ENCODE measurements at regions not wholly inside any gene's neighbourhood (a gene's known extent, or its start where the extent isn't known, plus 50 kb on each side); places are given as distances from the start of the nearest gene placed in this dataset.

DNA sequence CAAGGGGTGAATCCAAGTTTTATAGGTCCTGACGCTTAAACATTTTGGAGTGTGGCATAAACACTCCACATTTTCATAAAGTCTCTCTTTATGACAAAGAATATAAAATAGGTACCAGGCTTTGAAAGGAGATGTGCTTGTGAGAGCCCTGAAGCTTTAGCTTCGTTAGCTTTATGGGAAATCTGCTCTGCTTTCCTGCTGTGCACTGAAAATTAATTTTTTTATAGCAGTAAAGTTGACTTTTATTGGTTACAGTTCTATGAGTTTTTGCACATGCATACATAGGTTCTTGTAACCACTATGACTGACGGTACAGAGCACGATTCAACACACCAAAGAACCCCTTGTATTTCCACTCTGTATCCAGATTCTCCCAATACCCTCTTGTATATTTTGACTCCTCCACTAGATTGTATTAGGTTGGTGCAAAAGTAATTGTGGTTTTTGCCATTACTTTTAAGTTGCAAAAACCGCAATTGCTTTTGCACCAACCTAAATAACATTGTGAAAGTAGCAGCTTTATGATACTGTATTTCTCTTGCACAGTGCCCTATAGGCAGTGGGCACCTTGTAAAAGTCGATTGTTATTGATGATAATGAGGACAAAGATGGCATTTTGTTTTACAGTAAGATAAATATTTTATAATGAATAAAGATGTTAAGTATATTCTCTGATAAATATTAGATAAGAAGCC lies 145.2 kb upstream of the AKIRIN2 start:
- no peak for DNase-seq

- no peak for DNase-seq
These were observed 144.4 kb upstream of the AKIRIN2 start for GRCh38 chr6:87846434-87846833.

DNA sequence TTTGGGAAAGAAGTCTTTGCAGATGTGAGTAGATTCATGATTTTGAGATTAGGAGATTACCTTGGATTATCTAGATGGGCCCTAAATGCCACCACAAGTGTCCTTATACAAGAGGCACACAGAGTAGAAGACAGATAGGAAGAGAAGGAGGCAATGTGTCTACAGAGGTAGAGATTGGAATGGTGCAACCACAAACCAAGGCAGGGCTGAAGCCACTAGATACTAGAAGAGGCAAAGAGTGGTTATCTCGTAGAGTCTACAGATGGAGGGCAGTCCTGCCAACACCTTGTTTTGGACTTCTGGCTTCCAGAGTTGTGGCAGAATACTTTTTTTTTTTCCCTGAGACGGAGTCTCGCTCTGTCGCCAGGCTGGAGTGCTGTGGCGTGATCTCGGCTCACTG lies 138.3 kb upstream of the AKIRIN2 start:
- DNase-seq, result no peak

- DNase-seq, result no peak
These were observed 135.8 kb upstream of the AKIRIN2 start for GRCh38 chr6:87837876-87838275.

GRCh38 chr6:87837444-87837843 lies 135.4 kb upstream of the AKIRIN2 start:
- no peak for DNase-seq

DNA sequence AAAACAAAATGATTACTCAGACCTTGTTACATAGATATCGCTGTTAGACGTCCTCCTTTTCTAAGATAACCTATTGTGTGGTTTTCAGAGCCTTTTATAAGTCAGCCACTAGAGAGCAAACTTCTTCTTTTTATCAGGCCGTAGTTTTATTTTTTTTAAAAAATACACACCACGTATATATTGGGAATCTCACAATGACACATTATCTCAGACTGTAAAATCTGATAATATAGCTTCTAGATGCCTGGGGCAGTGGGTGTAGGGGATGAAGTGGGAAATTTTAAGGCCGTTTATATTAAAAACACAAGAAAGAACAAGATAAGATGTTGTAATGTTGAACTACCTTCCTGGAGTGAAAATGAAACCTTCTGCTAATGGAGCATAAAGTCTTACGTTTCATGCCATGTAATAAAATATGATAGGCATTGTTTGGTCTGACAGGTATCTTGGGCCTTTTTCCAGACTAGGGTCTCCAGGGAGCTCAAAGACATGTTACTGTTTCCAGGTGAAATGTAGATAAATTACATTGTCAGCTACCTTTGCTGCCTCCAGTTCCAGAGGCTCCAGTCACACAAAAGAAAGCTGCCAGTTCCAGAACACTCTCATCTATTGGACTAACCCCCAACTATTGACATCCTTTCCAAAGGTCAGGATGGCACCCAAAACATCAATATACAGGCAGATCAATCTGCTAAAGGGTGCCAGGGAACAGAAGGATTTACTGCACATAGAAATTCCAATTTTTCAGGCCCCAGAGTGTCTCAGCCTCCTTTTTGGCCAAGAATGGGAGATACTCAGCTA lies 130.2 kb upstream of the AKIRIN2 start:
- no peak for DNase-seq

DNA sequence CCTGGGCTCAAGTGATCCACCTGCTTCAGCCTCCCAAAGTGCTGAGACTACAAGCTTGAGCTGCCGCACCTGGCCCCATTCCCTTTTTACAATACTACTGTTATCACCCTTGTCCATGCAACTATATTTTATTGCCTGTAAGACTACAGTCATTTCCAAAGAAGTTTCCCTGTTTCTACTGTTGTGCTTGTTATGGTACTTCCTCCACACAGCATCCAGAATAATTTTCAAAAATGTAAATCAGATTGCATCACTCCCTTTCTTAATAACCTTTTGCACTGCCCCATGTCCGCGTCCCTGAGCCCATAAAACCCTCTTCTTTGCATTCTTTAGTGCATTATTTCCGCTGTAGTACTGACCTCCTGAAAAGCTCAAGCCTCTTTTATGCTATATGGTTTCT lies 128.9 kb upstream of the AKIRIN2 start:
- no peak for DNase-seq

GRCh38 chr6:87829622-87830121 lies 127.6 kb upstream of the AKIRIN2 start:
- DNase-seq, result no peak

GRCh38 chr6:87828044-87828443 lies 126.0 kb upstream of the AKIRIN2 start:
- no peak for DNase-seq

DNA sequence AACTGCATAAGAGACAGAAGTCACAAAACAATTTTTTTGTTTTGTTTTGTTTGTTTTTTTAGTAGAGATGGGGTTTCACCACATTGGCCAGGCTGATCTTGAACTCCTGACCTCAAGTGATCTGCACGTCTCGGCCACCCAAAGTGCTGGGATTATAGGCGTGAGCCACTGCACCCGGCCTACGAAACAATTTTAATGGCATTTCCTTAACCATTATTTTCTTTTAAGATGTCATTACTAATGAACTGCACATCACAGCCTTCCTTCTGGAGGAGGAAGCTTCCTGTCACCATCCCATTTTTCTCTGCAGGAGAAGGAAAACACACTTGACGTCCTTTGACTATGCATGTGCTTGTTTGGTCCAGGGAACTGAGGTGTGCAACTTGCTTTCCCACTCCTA lies 125.3 kb upstream of the AKIRIN2 start:
- no peak for DNase-seq

DNA sequence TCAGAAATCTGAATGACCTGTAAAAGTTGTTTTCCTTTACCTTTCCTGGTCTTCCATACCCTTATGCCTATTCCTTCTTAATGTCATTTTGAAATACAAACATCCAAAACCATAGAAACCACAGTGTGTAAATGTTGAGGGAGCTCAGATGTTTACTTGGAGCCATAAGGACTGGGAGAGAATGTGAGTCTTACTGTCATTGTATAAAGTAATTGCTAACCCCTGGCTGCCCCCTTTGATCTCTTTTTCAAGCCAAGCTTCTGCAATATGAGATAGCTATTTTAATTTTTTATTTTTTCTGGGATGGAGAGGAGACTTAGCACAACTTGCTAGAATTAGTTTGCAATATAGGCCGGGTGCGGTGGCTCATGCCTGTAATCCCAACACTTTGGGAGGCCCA lies 124.4 kb upstream of the AKIRIN2 start:
- DNase-seq, result no peak

DNA sequence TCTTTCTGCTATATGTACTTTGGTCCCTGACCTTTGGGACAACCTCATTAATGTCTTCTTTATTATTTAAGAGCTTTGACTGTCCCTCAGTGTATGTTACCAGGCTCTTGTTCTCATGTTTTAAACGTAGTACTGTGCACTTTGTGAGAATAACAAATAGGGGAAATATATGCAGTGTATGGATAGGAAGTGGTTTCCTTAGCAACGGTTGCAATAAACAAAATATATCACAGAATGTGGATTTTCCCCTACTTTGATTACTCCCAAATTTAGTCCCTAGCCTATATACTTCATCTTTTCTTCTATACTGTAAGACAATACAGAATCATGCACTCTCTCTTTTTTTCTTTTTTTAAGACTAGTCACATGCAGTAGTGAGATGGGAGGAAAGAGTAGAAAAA lies 123.8 kb upstream of the AKIRIN2 start:
- DNase-seq, result no peak

DNA sequence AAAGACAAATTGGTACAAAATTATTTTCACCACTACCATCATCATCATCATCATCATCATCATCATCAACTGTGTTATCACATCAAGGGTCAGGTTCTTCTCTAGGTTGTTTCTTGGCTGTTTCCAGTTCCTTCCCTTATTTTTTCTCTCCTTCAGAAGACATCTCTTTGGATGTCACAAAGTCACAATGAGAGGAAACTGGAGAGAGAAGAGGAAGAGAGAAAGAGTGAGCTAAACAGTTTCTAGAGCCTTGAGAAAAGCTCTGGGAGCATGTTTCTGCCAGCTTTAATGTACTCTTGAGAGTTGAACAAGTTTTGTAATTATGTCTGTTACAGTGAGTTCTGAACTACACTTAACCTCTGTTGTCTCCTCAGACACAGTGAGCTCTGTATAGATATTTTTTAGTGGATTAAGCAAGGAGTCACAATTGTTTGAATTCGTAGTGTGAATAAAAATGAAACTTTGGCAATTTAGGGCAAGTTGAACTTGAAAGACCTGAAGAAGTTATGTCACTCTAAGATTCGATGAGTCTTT lies 123.0 kb upstream of the AKIRIN2 start:
- DNase-seq, result no peak

DNA sequence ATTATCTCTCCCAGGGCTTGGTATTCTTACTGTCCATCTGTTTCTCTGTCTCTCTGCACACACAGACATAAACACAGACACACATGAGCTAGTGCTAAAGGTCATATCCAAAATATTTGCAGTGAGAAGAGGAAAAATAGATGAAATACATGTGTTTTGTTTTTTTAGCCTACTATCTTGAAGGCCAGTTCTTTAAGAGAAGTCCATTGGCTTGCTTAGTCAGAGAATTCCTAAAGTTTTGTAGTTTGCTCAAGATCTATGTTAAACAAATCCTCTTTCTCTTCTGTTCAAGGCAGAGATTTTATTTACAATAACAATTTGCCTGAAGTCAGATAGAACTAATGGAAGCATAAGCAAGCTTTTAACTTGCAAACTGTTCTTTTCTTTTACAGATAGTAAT lies 120.0 kb upstream of the AKIRIN2 start:
- DNase-seq, result no peak

GRCh38 chr6:87820343-87820984 lies 118.4 kb upstream of the AKIRIN2 start:
- no peak for DNase-seq

- no peak for DNase-seq
These were observed 115.2 kb upstream of the AKIRIN2 start for GRCh38 chr6:87817183-87817582.

DNA sequence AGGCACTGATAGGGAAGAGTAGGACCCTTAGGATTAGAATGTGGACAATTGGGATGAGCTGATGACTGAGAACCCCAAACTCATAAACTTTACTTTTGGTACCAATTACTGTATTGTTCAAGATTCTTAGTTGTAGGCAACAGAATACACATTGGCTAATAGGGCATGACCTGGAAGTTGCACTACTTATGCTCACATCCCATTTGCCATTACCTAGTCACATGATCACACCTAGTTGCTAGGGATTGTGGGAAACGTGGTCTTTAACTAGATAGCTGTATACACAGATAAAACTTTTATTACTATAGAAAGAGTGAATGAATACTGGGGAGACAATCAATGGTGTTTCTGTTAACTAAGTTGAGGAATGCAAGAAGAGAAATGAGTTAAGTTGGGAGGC lies 113.4 kb upstream of the AKIRIN2 start:
- no peak for DNase-seq

GRCh38 chr6:87808005-87808757 lies 106.1 kb upstream of the AKIRIN2 start:
- DNase-seq, result no peak

- DNase-seq, result no peak
These were observed 105.4 kb upstream of the AKIRIN2 start for GRCh38 chr6:87807475-87807874.

DNA sequence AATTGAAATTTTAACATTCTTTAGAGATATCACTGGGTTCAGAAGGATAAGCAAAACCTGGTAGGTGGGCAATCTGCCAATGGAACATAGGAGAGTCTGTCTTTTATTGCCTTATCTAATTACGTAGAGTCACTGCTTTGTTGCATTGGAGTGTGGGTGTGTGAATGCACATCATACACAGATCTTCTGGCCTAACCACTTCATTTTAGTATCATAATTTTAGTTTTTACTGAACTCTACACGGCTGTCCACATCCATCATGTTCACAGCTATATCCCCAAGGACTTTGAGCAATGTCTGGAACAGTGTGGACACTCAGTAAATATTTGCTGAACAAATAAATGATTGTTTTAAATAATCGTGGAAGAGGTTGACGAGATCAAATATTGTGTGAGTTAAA lies 104.6 kb upstream of the AKIRIN2 start:
- no peak for DNase-seq

DNA sequence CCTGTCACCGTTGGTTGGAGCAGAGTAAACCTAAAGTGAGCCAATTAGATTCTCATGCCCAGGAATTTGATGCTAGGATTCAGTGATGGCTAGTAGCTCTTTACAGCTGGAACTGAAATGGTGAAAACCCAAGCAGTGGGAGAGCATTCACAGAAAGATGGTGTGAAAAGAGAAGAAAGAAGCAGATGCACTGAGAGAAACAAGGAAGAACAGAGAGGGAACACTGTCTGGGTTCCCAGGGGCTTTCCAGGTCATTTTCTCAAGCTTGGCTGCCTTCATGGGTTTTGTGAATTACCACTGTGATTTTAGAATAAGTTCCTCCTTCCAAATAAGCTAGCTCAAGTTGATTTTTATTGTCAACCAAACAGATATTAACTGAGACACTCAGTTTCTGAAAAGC lies 104.1 kb upstream of the AKIRIN2 start:
- no peak for DNase-seq

DNA sequence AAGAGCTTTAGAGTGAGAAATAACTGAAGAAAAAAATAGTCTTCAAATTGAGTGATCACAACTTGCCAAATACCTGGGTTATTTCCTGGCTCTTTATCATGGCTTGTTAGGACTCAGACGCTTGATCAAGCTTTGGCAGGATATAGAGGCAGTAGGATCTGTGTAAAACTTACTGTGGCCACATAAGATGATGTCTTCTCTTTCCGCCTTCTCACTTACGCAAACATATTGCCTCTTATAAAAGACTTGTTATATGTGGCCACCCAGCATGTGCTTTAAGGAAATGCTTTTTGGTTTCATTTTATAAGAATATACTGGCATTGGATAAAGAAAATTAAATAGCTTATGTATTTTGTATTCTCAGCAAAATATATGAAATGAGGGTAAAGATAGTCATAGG lies 101.8 kb upstream of the AKIRIN2 start:
- no peak for DNase-seq

DNA sequence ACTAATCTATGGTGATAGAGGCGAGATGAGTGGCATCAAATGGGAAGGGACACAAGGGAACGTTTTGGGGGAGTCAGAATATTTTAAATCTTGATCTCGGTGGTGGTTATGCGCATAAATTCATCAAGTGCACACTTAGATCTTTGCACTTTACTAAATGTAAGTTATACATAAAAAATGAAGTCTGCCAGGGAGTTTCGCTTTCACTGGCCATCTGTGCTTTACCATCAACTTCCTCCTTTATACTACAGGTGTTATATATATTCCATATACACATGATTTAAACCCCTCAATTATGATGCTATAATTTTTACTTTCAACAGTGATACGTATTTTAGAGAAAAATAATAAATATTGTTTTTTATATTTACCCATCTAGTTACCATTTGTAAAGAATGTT lies 97.6 kb upstream of the AKIRIN2 start:
- DNase-seq, result no peak
